HG02973 (cell line): ENCODE measurements at regions not wholly inside any gene's neighbourhood (a gene's known extent, or its start where the extent isn't known, plus 50 kb on each side); places are given as distances from the start of the nearest gene placed in this dataset.
"Not testable (repeated sequence)": the region's sequence is repeated elsewhere in the genome, so short reads cannot be mapped to it uniquely, and the experiment has no call there.

Source experiments
- ATAC-seq: cut with Tn5 transposase; IDR thresholded peaks from one replicate; pipeline ENCODE4 v1.9.1; 2021; ENCODE audit warnings: moderate library complexity; ENCODE audit not compliant: unreplicated experiment

DNA sequence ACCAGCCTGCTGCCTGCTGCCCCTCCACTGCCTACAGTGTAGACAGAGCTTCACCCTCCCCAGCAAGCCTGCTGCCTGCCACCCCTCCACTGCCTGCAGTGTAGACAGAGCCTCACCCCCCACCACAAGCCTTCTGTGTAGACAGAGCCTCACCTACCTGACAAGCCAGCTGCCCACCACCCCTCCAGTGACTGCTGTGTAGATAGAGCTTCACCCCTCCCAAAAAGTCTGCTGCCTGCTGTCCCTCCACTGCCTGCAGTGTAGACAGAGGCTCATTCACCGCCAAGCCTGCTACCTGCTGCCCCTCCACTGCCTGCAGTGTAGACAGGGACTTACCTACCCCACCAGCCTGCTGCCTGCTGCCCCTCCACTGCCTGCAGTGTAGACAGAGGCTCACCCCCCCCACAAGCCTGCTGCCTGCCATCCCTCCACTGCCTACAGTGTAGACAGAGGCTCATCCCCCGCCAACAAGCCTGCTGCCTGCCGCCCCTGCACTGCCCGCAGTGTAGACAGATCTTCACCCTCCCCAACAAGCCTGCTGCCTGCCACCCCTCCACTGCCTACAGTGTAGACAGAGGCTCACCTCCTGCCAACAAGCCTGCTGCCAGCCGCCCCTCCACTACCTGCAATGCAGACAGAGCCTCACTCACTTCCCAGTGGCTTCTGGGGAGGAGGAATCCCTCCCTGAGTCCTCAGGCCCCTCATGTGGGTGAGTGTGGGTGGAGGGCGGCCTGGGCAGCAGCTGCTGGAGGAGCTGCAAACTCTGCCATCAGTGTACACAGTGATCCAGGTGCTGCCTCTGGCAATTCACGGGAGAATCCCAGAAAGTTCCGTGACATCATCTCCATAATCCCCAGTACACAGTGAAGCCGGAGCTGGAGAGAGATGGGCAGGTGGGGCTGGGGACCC is 140.9 kb downstream of the DLL1 start:
- ATAC-seq, result no peak

DNA sequence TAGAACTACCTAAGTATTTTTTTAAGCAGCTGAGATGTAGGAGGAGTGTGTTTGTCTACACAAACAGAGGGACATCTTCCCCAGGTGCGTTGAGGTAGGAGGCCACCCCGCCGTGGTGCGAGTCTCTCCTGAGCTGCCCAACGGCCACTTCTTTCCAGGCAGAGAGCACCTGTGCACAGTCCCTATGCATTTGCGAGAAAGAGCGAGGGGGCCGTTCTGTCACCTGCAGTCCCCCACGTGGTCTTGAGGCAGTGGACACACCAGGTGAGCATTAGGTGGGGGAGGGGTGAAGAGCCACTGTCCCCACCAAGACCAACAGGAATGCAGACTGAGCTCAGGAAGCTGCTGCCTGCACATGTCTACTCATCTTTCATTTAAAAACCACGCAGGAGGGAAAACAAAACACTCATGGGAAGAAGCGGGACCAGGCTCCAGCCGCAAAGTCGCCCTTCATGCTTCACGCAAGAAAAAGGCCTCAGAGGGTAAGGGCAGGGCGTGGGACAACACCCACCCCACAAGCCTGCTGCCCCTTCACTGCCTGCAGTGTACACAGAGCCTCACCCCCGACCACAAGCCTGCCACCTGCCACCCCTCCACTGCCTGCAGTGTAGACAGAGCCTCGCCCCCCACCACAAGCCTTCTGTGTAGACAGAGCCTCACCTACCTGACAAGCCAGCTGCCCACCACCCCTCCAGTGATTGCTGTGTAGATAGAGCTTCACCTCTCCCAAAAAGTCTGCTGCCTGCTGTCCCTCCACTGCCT is 142.0 kb downstream of the DLL1 start:
- ATAC-seq, result no peak

- ATAC-seq, result peak; percentile 52
Measured at GRCh38 chr6:170147832-170148708, 142.8 kb downstream of the DLL1 start.

DNA sequence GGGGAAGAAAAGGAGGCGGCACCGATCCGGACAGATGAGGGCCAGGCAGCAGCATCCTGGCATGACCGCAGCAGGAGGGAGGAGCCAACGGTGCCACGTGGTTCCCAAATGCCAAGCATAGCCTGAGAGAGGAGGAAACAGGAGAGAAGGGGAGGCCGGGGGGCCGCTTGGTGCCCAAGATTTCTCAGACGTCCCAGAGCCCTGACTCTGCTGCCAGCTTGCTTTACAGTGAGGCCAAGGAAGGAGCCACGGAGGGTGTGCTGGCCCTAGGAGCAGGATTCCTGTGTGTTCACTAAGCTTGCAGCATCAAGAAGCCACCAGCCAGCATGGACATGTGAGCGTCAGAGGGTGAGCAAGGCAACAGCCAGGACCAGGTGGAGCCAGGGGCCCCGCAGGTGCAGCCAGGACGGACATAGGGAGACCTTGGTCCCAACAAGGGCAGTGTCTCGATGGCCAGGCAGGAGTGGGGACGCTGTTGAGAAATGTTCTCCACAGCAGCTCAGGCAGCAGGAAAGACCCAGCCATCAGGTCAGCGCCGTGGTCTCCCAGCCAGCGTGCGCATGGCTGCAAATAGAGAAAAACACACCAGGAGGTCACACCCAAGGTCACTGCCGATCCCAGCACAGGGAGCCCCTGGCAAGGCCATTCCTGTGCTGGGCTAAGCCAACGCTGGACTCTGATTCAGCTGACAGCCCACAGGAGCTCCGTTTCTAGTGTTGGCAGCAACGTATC is 143.7 kb downstream of the DLL1 start:
- no peak for ATAC-seq

DNA sequence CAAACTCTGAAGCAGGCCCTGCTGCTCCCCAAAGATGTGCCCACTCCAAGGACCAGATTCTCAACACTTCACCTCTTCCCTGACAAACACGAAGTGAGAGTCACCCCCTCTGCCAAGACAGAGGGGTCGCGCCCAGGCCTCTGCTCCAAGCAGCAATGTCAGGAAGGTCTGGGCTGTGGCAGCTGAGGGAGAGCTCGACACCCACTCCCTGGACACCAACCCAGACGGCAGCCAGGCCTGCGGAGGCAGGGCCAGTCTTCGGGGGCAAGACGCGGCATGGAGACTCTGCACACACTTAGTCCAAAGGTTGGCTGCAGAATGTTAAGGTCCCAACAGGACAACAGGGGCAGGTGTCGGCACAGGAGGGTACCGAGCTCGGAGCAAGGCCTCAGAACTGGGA is 144.2 kb downstream of the DLL1 start:
- no peak for ATAC-seq

DNA sequence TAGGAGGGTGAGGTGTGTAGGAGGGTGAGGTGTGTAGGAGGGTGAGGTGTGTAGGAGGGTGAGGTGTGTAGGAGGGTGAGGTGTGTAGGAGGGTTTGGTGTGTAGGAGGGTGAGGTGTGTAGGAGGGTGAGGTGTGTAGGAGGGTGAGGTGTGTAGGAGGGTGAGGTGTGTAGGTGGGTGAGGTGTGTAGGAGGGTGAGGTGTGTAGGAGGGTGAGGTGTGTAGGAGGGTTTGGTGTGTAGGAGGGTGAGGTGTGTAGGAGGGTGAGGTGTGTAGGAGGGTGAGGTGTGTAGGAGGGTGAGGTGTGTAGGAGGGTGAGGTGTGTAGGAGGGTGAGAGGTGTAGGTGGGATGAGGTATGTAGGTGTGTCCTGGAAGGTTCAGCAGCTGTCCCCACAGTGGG is 144.7 kb downstream of the DLL1 start:
- ATAC-seq, result not testable (repeated sequence)

- ATAC-seq, result not testable (repeated sequence)
Measured at GRCh38 chr6:170145716-170146115, 145.2 kb downstream of the DLL1 start.

DNA sequence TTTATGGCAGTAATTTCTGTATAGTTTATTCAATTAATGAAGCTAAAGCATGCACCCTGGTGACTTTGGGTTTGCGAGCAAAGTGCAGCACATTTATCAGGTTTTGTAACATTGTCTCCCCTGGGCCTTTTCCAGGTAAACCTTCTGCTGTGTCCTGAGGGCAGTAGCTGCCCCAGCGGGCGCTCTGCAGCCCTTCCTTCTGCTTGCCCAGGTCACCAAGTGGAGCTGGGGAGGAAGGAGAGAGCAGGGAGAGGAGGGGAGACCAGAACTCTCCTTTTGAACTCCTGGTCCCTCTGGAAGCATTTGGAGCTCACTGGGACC is 145.6 kb downstream of the DLL1 start:
- ATAC-seq, result no peak

- ATAC-seq, result no peak
Measured at GRCh38 chr6:170144571-170145271, 146.2 kb downstream of the DLL1 start.

DNA sequence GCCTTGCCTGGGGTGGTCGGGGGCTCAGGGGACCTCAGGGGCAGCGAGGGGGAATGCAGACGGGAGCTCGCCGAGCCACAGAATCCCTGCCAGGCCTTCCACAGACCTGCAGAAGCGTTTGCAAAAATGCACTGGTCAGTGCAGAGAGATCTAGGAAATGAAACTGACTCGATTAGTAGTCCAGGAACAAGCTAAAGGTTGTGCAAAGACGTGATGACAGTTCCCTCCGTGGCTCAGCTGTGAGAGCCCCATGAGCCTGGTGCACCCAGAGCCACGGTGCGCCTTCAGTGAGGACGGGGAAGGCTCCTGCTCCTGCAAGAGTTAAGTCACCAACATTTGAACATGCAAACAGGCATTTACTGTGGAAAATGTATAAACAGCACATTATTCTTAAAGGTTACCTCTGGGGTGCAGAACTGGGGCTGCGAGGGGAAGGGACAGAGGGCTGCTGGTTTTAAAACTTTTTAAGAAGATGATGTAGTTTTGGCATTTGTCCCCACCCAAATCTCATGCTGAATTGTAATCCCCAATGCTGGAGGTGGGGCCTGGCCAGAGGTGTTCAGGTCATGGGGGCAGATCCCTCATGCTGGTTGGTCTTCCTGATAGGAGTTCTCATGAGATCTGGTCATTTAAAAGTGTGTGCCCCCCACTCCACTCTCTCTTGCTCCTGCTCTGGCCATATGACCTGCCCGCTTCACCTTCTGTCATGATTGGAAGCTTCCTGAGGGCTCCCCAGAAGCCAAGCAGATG is 147.3 kb downstream of the DLL1 start:
- ATAC-seq, result no peak

GRCh38 chr6:170142559-170142958 is 148.3 kb downstream of the DLL1 start:
- ATAC-seq, result no peak

DNA sequence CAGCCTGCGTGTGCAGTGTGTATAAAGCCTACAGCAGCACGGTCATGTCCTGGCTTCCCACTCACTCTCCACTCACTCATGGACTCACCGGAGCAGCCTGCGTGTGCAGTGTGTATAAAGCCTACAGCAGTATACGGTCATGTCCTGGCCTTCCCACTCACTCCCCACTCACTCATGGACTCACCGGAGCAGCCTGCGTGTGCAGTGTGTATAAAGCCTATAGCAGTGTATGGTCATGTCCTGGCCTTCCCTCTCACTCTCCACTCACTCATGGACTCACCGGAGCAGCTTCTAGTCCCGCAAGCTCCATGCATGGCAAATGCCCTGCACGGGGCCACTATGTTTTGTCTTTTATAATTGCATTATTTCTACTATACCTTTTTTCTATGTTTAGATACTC is 149.8 kb downstream of the DLL1 start:
- ATAC-seq, result not testable (repeated sequence)

- ATAC-seq, result no peak
Measured at GRCh38 chr6:170140129-170140528, 150.7 kb downstream of the DLL1 start.

GRCh38 chr6:170139531-170139930 is 151.3 kb downstream of the DLL1 start:
- no peak for ATAC-seq

DNA sequence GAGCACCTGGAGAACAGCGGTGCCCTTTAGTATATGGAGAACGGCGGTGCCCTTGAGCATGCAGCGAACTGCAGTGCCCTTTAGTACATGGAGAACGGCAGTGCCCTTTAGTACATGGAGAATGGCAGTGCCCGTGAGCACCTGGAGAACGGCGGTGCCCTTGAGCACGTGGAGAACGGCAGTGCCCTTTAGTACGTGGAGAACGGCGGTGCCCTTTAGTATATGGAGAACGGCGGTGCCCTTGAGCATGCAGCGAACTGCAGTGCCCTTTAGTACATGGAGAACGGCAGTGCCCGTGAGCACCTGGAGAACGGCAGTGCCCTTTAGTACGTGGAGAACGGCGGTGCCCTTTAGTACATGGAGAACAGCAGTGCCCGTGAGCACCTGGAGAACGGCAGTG is 151.8 kb downstream of the DLL1 start:
- ATAC-seq, result not testable (repeated sequence)

GRCh38 chr6:170137911-170138910 is 152.7 kb downstream of the DLL1 start:
- no peak for ATAC-seq

DNA sequence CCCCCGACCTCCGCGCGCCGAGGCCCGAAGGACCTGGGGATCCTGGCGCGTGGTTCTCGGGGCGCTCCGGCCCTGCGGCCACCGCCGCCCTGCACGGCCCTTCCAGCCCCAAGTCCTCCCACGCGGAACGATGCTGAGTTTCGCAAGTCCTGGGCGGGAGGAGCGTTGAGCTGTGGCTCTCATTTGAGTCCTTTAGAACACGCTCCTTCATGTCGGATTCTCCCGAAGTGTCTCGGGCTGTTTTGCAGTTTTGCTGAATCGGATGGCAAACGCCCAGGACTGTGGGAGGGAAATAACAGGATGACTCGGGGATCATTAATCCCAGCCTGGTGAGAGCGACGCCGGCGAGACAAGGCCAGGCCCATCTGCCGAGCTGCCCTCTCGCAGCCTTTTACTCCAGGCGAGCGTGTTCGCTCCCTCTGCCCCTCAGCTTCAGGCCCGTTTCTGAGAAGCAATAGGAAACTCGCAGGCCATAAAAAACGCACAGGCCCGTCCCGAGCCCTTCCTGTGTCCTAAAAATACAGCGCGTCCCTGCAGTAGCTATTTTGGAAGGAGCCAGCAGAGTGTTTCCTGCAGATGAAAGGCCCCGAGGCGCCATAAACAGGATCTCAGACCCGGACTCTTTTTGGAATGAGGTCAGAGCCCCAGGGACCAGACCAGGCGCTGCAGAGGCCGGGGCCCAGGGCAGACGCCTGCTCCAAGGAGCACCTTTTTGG is 153.5 kb downstream of the DLL1 start:
- ATAC-seq, result no peak
